ENCODE measurements at regions not wholly inside any gene's neighbourhood (a gene's known extent, or its start where the extent isn't known, plus 50 kb on each side); places are given as distances from the start of the nearest gene placed in this dataset.

GRCh38 chr13:88651531-88651930 lies 980.4 kb downstream of the SLITRK5 start:
- TF ChIP-seq GATA3 (IDR thresholded peaks at IDR 0.05; ENCODE audit: low read depth, low read length) (no peak), GATA2 (IDR thresholded peaks at IDR 0.05; ENCODE audit: low read depth, low read length) (no peak)

All from SH-SY5Y (cell line).